ENCODE measurements at regions not wholly inside any gene's neighbourhood (a gene's known extent, or its start where the extent isn't known, plus 50 kb on each side); places are given as distances from the start of the nearest gene placed in this dataset.

DNA sequence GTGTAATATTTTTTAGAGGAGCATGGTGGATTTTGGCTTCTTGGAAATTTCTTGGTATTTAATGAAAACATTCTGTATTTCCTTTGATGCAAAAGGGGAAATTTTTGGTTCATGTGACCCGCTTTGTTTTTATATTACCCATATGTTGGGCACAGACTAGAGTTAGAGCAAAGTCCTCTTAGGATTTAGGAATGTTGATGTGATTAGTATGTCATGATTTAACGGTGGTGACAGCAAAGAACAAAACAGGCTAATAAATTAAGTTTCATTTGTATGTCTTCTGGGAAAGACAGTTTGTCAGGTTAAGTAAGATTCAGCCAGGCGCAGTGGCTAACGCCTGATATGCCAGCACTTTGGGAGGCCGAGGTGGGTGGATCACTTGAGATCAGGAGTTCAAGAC, 304.6 kb downstream of the REEP3 start:
- TF ChIP-seq POLR2A (IDR thresholded peaks at IDR 0.05; ENCODE audit: low read depth, low read length) (no peak), TAF1 (IDR thresholded peaks at IDR 0.05; ENCODE audit: borderline replicate concordance, low read depth, low read length) (no peak)

All from GM12892 (cell line).